ENCODE measurements at regions not wholly inside any gene's neighbourhood (a gene's known extent, or its start where the extent isn't known, plus 50 kb on each side); places are given as distances from the start of the nearest gene placed in this dataset.
"Not testable (repeated sequence)": the region's sequence is repeated elsewhere in the genome, so short reads cannot be mapped to it uniquely, and the experiment has no call there.

- no peak overlapping the region for H3K27ac ChIP-seq (ENCODE audit: low read length)
- no peaks in the 10 kb centered on the region for H3K27me3 ChIP-seq (ENCODE audit: control insufficient read depth in 1 of 2, insufficient read depth in 2 of 2, low read length in 2 of 2)
- no peak overlapping the region for H3K9ac ChIP-seq (ENCODE audit: low read length in 2 of 2)
- H3K9me3 ChIP-seq (ENCODE audit: control insufficient read depth in 2 of 2, low read length in 2 of 2), result no peaks in the 10 kb centered on the region
- H3K4me1 ChIP-seq (ENCODE audit: control insufficient read depth, insufficient read depth, low read length), result no peaks in the 10 kb centered on the region
- H3K4me3 ChIP-seq (ENCODE audit: low read length in 2 of 2), result no peak overlapping the region
- H3K36me3 ChIP-seq (ENCODE audit: control insufficient read depth in 2 of 2, insufficient read depth in 2 of 2, low read length in 2 of 2), result no peaks in the 10 kb centered on the region
These were observed 685.7 kb downstream of the BCKDHB start for GRCh38 chr6:80792151-80792550.

GRCh38 chr6:80789912-80790570 lies 683.6 kb downstream of the BCKDHB start:
- Histone ChIP-seq H3K4me3 (ENCODE audit: low read length in 2 of 2) (no peak overlapping the region), H3K9ac (ENCODE audit: low read length in 2 of 2) (no peak overlapping the region), H3K27me3 (ENCODE audit: control insufficient read depth in 1 of 2, insufficient read depth in 2 of 2, low read length in 2 of 2) (no peaks in the 10 kb centered on the region), H3K27ac (ENCODE audit: low read length) (no peak overlapping the region), H3K4me1 (ENCODE audit: control insufficient read depth, insufficient read depth, low read length) (no peaks in the 10 kb centered on the region), H3K9me3 (ENCODE audit: control insufficient read depth in 2 of 2, low read length in 2 of 2) (no peaks in the 10 kb centered on the region), H3K36me3 (ENCODE audit: control insufficient read depth in 2 of 2, insufficient read depth in 2 of 2, low read length in 2 of 2) (no peaks in the 10 kb centered on the region)

GRCh38 chr6:80783271-80783670 lies 676.8 kb downstream of the BCKDHB start:
- H3K4me1 ChIP-seq (ENCODE audit: control insufficient read depth, insufficient read depth, low read length); H3K36me3 ChIP-seq (ENCODE audit: control insufficient read depth in 2 of 2, insufficient read depth in 2 of 2, low read length in 2 of 2); H3K9ac ChIP-seq (ENCODE audit: low read length in 2 of 2); H3K27ac ChIP-seq (ENCODE audit: low read length); H3K9me3 ChIP-seq (ENCODE audit: control insufficient read depth in 2 of 2, low read length in 2 of 2); H3K4me3 ChIP-seq (ENCODE audit: low read length in 2 of 2); H3K27me3 ChIP-seq (ENCODE audit: control insufficient read depth in 1 of 2, insufficient read depth in 2 of 2, low read length in 2 of 2): not testable (repeated sequence)

GRCh38 chr6:80771941-80772340 lies 665.5 kb downstream of the BCKDHB start:
- no peak overlapping the region for H3K9ac ChIP-seq (ENCODE audit: low read length in 2 of 2)
- no peaks in the 10 kb centered on the region for H3K27me3 ChIP-seq (ENCODE audit: control insufficient read depth in 1 of 2, insufficient read depth in 2 of 2, low read length in 2 of 2)
- no peaks in the 10 kb centered on the region for H3K36me3 ChIP-seq (ENCODE audit: control insufficient read depth in 2 of 2, insufficient read depth in 2 of 2, low read length in 2 of 2)
- H3K27ac ChIP-seq (ENCODE audit: low read length), result no peak overlapping the region
- no peak overlapping the region for H3K4me3 ChIP-seq (ENCODE audit: low read length in 2 of 2)
- H3K9me3 ChIP-seq (ENCODE audit: control insufficient read depth in 2 of 2, low read length in 2 of 2), result no peaks in the 10 kb centered on the region
- H3K4me1 ChIP-seq (ENCODE audit: control insufficient read depth, insufficient read depth, low read length), result no peaks in the 10 kb centered on the region

- H3K9ac ChIP-seq (ENCODE audit: low read length in 2 of 2), result no peak overlapping the region
- no peaks in the 10 kb centered on the region for H3K27me3 ChIP-seq (ENCODE audit: control insufficient read depth in 1 of 2, insufficient read depth in 2 of 2, low read length in 2 of 2)
- H3K9me3 ChIP-seq (ENCODE audit: control insufficient read depth in 2 of 2, low read length in 2 of 2), result no peaks in the 10 kb centered on the region
- no peaks in the 10 kb centered on the region for H3K36me3 ChIP-seq (ENCODE audit: control insufficient read depth in 2 of 2, insufficient read depth in 2 of 2, low read length in 2 of 2)
- no peaks in the 10 kb centered on the region for H3K4me1 ChIP-seq (ENCODE audit: control insufficient read depth, insufficient read depth, low read length)
- no peak overlapping the region for H3K4me3 ChIP-seq (ENCODE audit: low read length in 2 of 2)
- no peak overlapping the region for H3K27ac ChIP-seq (ENCODE audit: low read length)
These were observed 662.6 kb downstream of the BCKDHB start for GRCh38 chr6:80769106-80769505.

GRCh38 chr6:80767808-80768207 lies 661.3 kb downstream of the BCKDHB start:
- Histone ChIP-seq H3K27me3 (ENCODE audit: control insufficient read depth in 1 of 2, insufficient read depth in 2 of 2, low read length in 2 of 2) (no peaks in the 10 kb centered on the region), H3K36me3 (ENCODE audit: control insufficient read depth in 2 of 2, insufficient read depth in 2 of 2, low read length in 2 of 2) (no peaks in the 10 kb centered on the region), H3K4me1 (ENCODE audit: control insufficient read depth, insufficient read depth, low read length) (no peaks in the 10 kb centered on the region), H3K9ac (ENCODE audit: low read length in 2 of 2) (no peak overlapping the region), H3K4me3 (ENCODE audit: low read length in 2 of 2) (no peak overlapping the region), H3K9me3 (ENCODE audit: control insufficient read depth in 2 of 2, low read length in 2 of 2) (no peaks in the 10 kb centered on the region), H3K27ac (ENCODE audit: low read length) (no peak overlapping the region)

GRCh38 chr6:80744213-80744612 lies 637.7 kb downstream of the BCKDHB start:
- Histone ChIP-seq H3K27me3 (ENCODE audit: control insufficient read depth in 1 of 2, insufficient read depth in 2 of 2, low read length in 2 of 2) (no peaks in the 10 kb centered on the region), H3K9me3 (ENCODE audit: control insufficient read depth in 2 of 2, low read length in 2 of 2) (no peaks in the 10 kb centered on the region), H3K9ac (ENCODE audit: low read length in 2 of 2) (no peak overlapping the region), H3K4me3 (ENCODE audit: low read length in 2 of 2) (no peak overlapping the region), H3K27ac (ENCODE audit: low read length) (no peak overlapping the region), H3K4me1 (ENCODE audit: control insufficient read depth, insufficient read depth, low read length) (no peaks in the 10 kb centered on the region), H3K36me3 (ENCODE audit: control insufficient read depth in 2 of 2, insufficient read depth in 2 of 2, low read length in 2 of 2) (no peaks in the 10 kb centered on the region)

- no peaks in the 10 kb centered on the region for H3K4me1 ChIP-seq (ENCODE audit: control insufficient read depth, insufficient read depth, low read length)
- no peak overlapping the region for H3K27ac ChIP-seq (ENCODE audit: low read length)
- no peak overlapping the region for H3K9ac ChIP-seq (ENCODE audit: low read length in 2 of 2)
- H3K36me3 ChIP-seq (ENCODE audit: control insufficient read depth in 2 of 2, insufficient read depth in 2 of 2, low read length in 2 of 2), result no peaks in the 10 kb centered on the region
- no peak overlapping the region for H3K4me3 ChIP-seq (ENCODE audit: low read length in 2 of 2)
- no peaks in the 10 kb centered on the region for H3K27me3 ChIP-seq (ENCODE audit: control insufficient read depth in 1 of 2, insufficient read depth in 2 of 2, low read length in 2 of 2)
- H3K9me3 ChIP-seq (ENCODE audit: control insufficient read depth in 2 of 2, low read length in 2 of 2), result no peaks in the 10 kb centered on the region
These were observed 636.0 kb downstream of the BCKDHB start for GRCh38 chr6:80742481-80742880.

GRCh38 chr6:80733641-80734040 lies 627.2 kb downstream of the BCKDHB start:
- H3K4me3 ChIP-seq (ENCODE audit: low read length in 2 of 2), result no peak overlapping the region
- no peaks in the 10 kb centered on the region for H3K27me3 ChIP-seq (ENCODE audit: control insufficient read depth in 1 of 2, insufficient read depth in 2 of 2, low read length in 2 of 2)
- no peaks in the 10 kb centered on the region for H3K4me1 ChIP-seq (ENCODE audit: control insufficient read depth, insufficient read depth, low read length)
- H3K36me3 ChIP-seq (ENCODE audit: control insufficient read depth in 2 of 2, insufficient read depth in 2 of 2, low read length in 2 of 2), result no peaks in the 10 kb centered on the region
- H3K9ac ChIP-seq (ENCODE audit: low read length in 2 of 2), result no peak overlapping the region
- no peak overlapping the region for H3K27ac ChIP-seq (ENCODE audit: low read length)
- H3K9me3 ChIP-seq (ENCODE audit: control insufficient read depth in 2 of 2, low read length in 2 of 2), result no peaks in the 10 kb centered on the region

GRCh38 chr6:80728830-80729229 lies 622.4 kb downstream of the BCKDHB start:
- no peaks in the 10 kb centered on the region for H3K9me3 ChIP-seq (ENCODE audit: control insufficient read depth in 2 of 2, low read length in 2 of 2)
- no peak overlapping the region for H3K27ac ChIP-seq (ENCODE audit: low read length)
- no peak overlapping the region for H3K4me3 ChIP-seq (ENCODE audit: low read length in 2 of 2)
- no peaks in the 10 kb centered on the region for H3K36me3 ChIP-seq (ENCODE audit: control insufficient read depth in 2 of 2, insufficient read depth in 2 of 2, low read length in 2 of 2)
- H3K4me1 ChIP-seq (ENCODE audit: control insufficient read depth, insufficient read depth, low read length), result no peaks in the 10 kb centered on the region
- H3K27me3 ChIP-seq (ENCODE audit: control insufficient read depth in 1 of 2, insufficient read depth in 2 of 2, low read length in 2 of 2), result no peaks in the 10 kb centered on the region
- H3K9ac ChIP-seq (ENCODE audit: low read length in 2 of 2), result no peak overlapping the region

- no peak overlapping the region for H3K27ac ChIP-seq (ENCODE audit: low read length)
- no peaks in the 10 kb centered on the region for H3K36me3 ChIP-seq (ENCODE audit: control insufficient read depth in 2 of 2, insufficient read depth in 2 of 2, low read length in 2 of 2)
- H3K9me3 ChIP-seq (ENCODE audit: control insufficient read depth in 2 of 2, low read length in 2 of 2), result no peaks in the 10 kb centered on the region
- H3K4me1 ChIP-seq (ENCODE audit: control insufficient read depth, insufficient read depth, low read length), result no peaks in the 10 kb centered on the region
- no peak overlapping the region for H3K4me3 ChIP-seq (ENCODE audit: low read length in 2 of 2)
- H3K27me3 ChIP-seq (ENCODE audit: control insufficient read depth in 1 of 2, insufficient read depth in 2 of 2, low read length in 2 of 2), result no peaks in the 10 kb centered on the region
- no peak overlapping the region for H3K9ac ChIP-seq (ENCODE audit: low read length in 2 of 2)
These were observed 621.8 kb downstream of the BCKDHB start for GRCh38 chr6:80728101-80728750.
